Liver (tissue), 8 donors: ENCODE measurements at regions not wholly inside any gene's neighbourhood (a gene's known extent, or its start where the extent isn't known, plus 50 kb on each side); places are given as distances from the start of the nearest gene placed in this dataset.

Source experiments
- DNase-seq: peaks from one replicate; pipeline ENCODE4 v3.0.0-alpha.2; 2017; ENCODE audit warnings: low spot score
- H3K27ac ChIP-seq, 2 donors: one replicate each; pipeline ENCODE4 v1.7.0; 2013; ENCODE audit warnings: inconsistent platforms in 2 of 2, low read length in 2 of 2, control low read depth in 1 of 2, low read depth in 1 of 2, mild to moderate bottlenecking in 1 of 2
- H3K27me3 ChIP-seq, 4 donors: one replicate each; pipeline versions ENCODE4 v1.6.1 to v1.7.0; 2013; ENCODE audit warnings: low read length in 3 of 4, inconsistent platforms in 1 of 4, mild to moderate bottlenecking in 1 of 4, moderate library complexity in 1 of 4; ENCODE audit not compliant: control insufficient read depth in 4 of 4, insufficient read depth in 4 of 4
- H3K36me3 ChIP-seq, 4 donors: one replicate each; pipeline versions ENCODE4 v1.6.1 to v1.7.0; 2013; ENCODE audit warnings: low read length in 3 of 4, mild to moderate bottlenecking in 3 of 4, low read depth in 1 of 4, moderate library complexity in 1 of 4; ENCODE audit not compliant: control insufficient read depth in 4 of 4, insufficient read depth in 3 of 4
- H3K4me1 ChIP-seq, 4 donors: one replicate each; pipeline versions ENCODE4 v1.6.1 to v1.7.0; 2013; ENCODE audit warnings: low read length in 3 of 4, mild to moderate bottlenecking in 3 of 4, moderate library complexity in 1 of 4; ENCODE audit not compliant: control insufficient read depth in 4 of 4, insufficient read depth in 4 of 4
- H3K4me3 ChIP-seq, 3 donors: one replicate each; pipeline versions ENCODE4 v1.6.1 to v1.7.0; 2013; ENCODE audit warnings: low read length in 3 of 3, control low read depth in 1 of 3, low read depth in 1 of 3, mild to moderate bottlenecking in 1 of 3
- H3K9ac ChIP-seq, 2 donors: one replicate each; pipeline ENCODE4 v1.7.0; 2013; ENCODE audit warnings: low read length in 2 of 2, mild to moderate bottlenecking in 2 of 2, moderate library complexity in 2 of 2, control low read depth in 1 of 2, low read depth in 1 of 2
- H3K9me3 ChIP-seq, 4 donors: one replicate each; pipeline versions ENCODE4 v1.6.1 to v1.7.0; 2013; ENCODE audit warnings: low read length in 3 of 4; ENCODE audit not compliant: control insufficient read depth in 4 of 4
- EGR1 ChIP-seq, 2 donors: IDR thresholded peaks; 2 replicates each; pipeline ENCODE4 v1.6.1; 2016 to 2018; ENCODE audit warnings: antibody characterized with exemption in 2 of 2, low read depth in 2 of 2
- FOXA1 ChIP-seq: IDR thresholded peaks from 2 replicates; pipeline ENCODE4 v1.6.1; 2016; ENCODE audit warnings: antibody characterized with exemption
- FOXA2 ChIP-seq: IDR thresholded peaks from 2 replicates; pipeline ENCODE4 v1.6.1; 2016; ENCODE audit warnings: antibody characterized with exemption
- GABPA ChIP-seq, 2 donors: IDR thresholded peaks in 1 of 2; conservative IDR thresholded peaks in 1 of 2; 2 replicates each; pipeline ENCODE4 v1.6.1; 2016; ENCODE audit warnings: antibody characterized with exemption in 2 of 2, mild to moderate bottlenecking in 1 of 2, moderate library complexity in 1 of 2
- HNF4A ChIP-seq, 2 donors: conservative IDR thresholded peaks; 2 replicates each; pipeline ENCODE4 v1.6.1; 2016; ENCODE audit warnings: antibody characterized with exemption in 2 of 2, mild to moderate bottlenecking in 2 of 2
- HNF4G ChIP-seq: IDR thresholded peaks from 2 replicates; pipeline ENCODE4 v1.6.1; 2016; ENCODE audit warnings: antibody characterized with exemption
- JUND ChIP-seq, 2 donors: IDR thresholded peaks; 2 replicates each; pipeline ENCODE4 v1.6.1; 2016; ENCODE audit warnings: antibody characterized with exemption in 2 of 2
- MAX ChIP-seq: IDR thresholded peaks from 2 replicates; pipeline ENCODE4 v1.6.1; 2016; ENCODE audit warnings: antibody characterized with exemption
- NR2F2 ChIP-seq: IDR thresholded peaks from 2 replicates; pipeline ENCODE4 v1.6.1; 2016; ENCODE audit warnings: antibody characterized with exemption
- RAD21 ChIP-seq, 2 donors: IDR thresholded peaks; 2 replicates each; pipeline ENCODE4 v1.6.1; 2016; ENCODE audit warnings: antibody characterized with exemption in 2 of 2, mild to moderate bottlenecking in 2 of 2
- RXRA ChIP-seq, 2 donors: IDR thresholded peaks; 2 replicates each; pipeline ENCODE4 v1.6.1; 2017 to 2018; ENCODE audit warnings: antibody characterized with exemption in 2 of 2, mild to moderate bottlenecking in 1 of 2
- SP1 ChIP-seq: IDR thresholded peaks from 2 replicates; pipeline ENCODE4 v1.6.1; 2018; ENCODE audit warnings: antibody characterized with exemption, mild to moderate bottlenecking
- TAF1 ChIP-seq: conservative IDR thresholded peaks from 2 replicates; pipeline ENCODE4 v1.6.1; 2016; ENCODE audit warnings: antibody characterized with exemption, mild to moderate bottlenecking
- YY1 ChIP-seq: IDR thresholded peaks from 2 replicates; pipeline ENCODE4 v1.6.1; 2016; ENCODE audit warnings: antibody characterized with exemption, mild to moderate bottlenecking
- ZBTB33 ChIP-seq: IDR thresholded peaks from 2 replicates; pipeline ENCODE4 v1.6.1; 2016; ENCODE audit warnings: antibody characterized with exemption
- WGBS: extraction: QIAGEN DNeasy Blood & Tissue Kit; methylation state at CpG from one replicate; pipeline ENCODE4 v1.1.7; 2013; 5-methylcytosine and 5-hydroxymethylcytosine counted together
- TF ChIP-seq, protein P1 (sequence below): IDR thresholded peaks from 2 replicates; pipeline ENCODE4 v1.6.1; 2016; ENCODE audit warnings: antibody characterized with exemption
- TF ChIP-seq, protein P2 (sequence below): IDR thresholded peaks from 2 replicates; pipeline ENCODE4 v1.6.1; 2016; ENCODE audit warnings: antibody characterized with exemption, mild to moderate bottlenecking
- TF ChIP-seq, protein P3 (sequence below): fragments of 150-350 bp; IDR thresholded peaks from 2 replicates; pipeline ENCODE4 v1.5.1; 2017; ENCODE audit warnings: improper control_type of control experiment, low read depth, low read length; ENCODE audit not compliant: missing input control
- donor health status: healthy.
- donor health status: healthy.
- donor health status: healthy.
- donor health status: healthy.
- donor health status: healthy.

- Histone ChIP-seq H3K4me3 (no peak overlapping the region), H3K4me1 (no peaks in the 10 kb centered on the region), H3K36me3 (no peaks in the 10 kb centered on the region), H3K27ac (no peak overlapping the region), H3K9me3 (no peaks in the 10 kb centered on the region), H3K27me3 (no peaks in the 10 kb centered on the region), H3K9ac (no peak overlapping the region)
- WGBS, result 58% methylated on average over 3 of the region's 3 CpGs
- no peak for DNase-seq
- TF ChIP-seq HNF4A (conservative IDR thresholded peaks at IDR 0.05) (no peak), GABPA (IDR thresholded peaks at IDR 0.05 in 1 of 2, conservative IDR thresholded peaks at IDR 0.05 in 1 of 2) (no peak), RAD21 (IDR thresholded peaks at IDR 0.05) (no peak), ZBTB33 (no peak), EGR1 (IDR thresholded peaks at IDR 0.05; ENCODE audit: low read depth in 2 of 2) (no peak), RXRA (IDR thresholded peaks at IDR 0.05) (no peak), SP1 (no peak), NR2F2 (no peak), HNF4G (no peak), YY1 (no peak), TAF1 (no peak), JUND (IDR thresholded peaks at IDR 0.05) (no peak), MAX (no peak), FOXA1 (no peak), FOXA2 (no peak)
- TF ChIP-seq, protein P1, sequence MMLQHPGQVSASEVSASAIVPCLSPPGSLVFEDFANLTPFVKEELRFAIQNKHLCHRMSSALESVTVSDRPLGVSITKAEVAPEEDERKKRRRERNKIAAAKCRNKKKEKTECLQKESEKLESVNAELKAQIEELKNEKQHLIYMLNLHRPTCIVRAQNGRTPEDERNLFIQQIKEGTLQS, result no peak
- TF ChIP-seq, protein P2, sequence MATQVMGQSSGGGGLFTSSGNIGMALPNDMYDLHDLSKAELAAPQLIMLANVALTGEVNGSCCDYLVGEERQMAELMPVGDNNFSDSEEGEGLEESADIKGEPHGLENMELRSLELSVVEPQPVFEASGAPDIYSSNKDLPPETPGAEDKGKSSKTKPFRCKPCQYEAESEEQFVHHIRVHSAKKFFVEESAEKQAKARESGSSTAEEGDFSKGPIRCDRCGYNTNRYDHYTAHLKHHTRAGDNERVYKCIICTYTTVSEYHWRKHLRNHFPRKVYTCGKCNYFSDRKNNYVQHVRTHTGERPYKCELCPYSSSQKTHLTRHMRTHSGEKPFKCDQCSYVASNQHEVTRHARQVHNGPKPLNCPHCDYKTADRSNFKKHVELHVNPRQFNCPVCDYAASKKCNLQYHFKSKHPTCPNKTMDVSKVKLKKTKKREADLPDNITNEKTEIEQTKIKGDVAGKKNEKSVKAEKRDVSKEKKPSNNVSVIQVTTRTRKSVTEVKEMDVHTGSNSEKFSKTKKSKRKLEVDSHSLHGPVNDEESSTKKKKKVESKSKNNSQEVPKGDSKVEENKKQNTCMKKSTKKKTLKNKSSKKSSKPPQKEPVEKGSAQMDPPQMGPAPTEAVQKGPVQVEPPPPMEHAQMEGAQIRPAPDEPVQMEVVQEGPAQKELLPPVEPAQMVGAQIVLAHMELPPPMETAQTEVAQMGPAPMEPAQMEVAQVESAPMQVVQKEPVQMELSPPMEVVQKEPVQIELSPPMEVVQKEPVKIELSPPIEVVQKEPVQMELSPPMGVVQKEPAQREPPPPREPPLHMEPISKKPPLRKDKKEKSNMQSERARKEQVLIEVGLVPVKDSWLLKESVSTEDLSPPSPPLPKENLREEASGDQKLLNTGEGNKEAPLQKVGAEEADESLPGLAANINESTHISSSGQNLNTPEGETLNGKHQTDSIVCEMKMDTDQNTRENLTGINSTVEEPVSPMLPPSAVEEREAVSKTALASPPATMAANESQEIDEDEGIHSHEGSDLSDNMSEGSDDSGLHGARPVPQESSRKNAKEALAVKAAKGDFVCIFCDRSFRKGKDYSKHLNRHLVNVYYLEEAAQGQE, result no peak
- TF ChIP-seq, protein P3, sequence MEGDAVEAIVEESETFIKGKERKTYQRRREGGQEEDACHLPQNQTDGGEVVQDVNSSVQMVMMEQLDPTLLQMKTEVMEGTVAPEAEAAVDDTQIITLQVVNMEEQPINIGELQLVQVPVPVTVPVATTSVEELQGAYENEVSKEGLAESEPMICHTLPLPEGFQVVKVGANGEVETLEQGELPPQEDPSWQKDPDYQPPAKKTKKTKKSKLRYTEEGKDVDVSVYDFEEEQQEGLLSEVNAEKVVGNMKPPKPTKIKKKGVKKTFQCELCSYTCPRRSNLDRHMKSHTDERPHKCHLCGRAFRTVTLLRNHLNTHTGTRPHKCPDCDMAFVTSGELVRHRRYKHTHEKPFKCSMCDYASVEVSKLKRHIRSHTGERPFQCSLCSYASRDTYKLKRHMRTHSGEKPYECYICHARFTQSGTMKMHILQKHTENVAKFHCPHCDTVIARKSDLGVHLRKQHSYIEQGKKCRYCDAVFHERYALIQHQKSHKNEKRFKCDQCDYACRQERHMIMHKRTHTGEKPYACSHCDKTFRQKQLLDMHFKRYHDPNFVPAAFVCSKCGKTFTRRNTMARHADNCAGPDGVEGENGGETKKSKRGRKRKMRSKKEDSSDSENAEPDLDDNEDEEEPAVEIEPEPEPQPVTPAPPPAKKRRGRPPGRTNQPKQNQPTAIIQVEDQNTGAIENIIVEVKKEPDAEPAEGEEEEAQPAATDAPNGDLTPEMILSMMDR, result no peak
These were observed 219.7 kb upstream of the COL8A1 start for GRCh38 chr3:99418709-99419108.
